Body of pancreas (tissue), 4 donors: ENCODE measurements at regions not wholly inside any gene's neighbourhood (a gene's known extent, or its start where the extent isn't known, plus 50 kb on each side); places are given as distances from the start of the nearest gene placed in this dataset.

Source experiments
- CTCF ChIP-seq, 7 experiments: fragments of 450-650 bp in 4 of 7; fragments of 200-600 bp in 3 of 7; sonication (generic) in 3 of 7; IDR thresholded peaks; one replicate each; pipeline ENCODE4 v1.5.1; 2016 to 2019; ENCODE audit warnings: antibody characterized with exemption in 7 of 7
- POLR2A ChIP-seq, 3 donors: fragments of 450-650 bp; IDR thresholded peaks; one replicate each; pipeline ENCODE4 v1.6.1; 2016; ENCODE audit warnings: antibody characterized with exemption in 3 of 3, mild to moderate bottlenecking in 2 of 3

GRCh38 chr3:177429079-177429478, 231.8 kb upstream of the TBL1XR1 start:
- TF ChIP-seq CTCF (IDR thresholded peaks at IDR 0.05) (no peak), POLR2A (IDR thresholded peaks at IDR 0.05) (no peak)
